ENCODE measurements at regions not wholly inside any gene's neighbourhood (a gene's known extent, or its start where the extent isn't known, plus 50 kb on each side); places are given as distances from the start of the nearest gene placed in this dataset.
"Not testable (repeated sequence)": the region's sequence is repeated elsewhere in the genome, so short reads cannot be mapped to it uniquely, and the experiment has no call there.

- no peak for DNase-seq
These were observed 285.1 kb upstream of the STAC start for GRCh38 chr3:36095238-36095637.

DNA sequence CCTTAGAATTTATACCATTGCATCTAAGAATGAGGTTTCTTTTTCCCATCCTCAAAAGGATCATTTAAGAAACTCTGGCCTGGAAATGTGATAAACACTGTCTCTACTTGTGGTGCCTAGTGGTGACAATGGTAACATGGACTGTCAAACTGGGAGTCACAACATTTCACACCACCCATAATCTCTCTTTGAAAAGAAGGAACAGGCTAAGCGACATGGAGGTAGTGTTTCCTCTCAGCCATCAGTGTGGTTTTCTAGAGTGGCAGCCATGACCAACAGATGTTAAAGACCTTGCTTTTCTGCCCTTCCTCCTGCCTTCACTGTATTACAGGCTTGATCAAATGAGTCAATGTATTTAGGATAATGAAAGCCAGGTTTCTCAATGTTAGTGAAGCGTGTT, 283.1 kb upstream of the STAC start:
- no peak for DNase-seq

DNA sequence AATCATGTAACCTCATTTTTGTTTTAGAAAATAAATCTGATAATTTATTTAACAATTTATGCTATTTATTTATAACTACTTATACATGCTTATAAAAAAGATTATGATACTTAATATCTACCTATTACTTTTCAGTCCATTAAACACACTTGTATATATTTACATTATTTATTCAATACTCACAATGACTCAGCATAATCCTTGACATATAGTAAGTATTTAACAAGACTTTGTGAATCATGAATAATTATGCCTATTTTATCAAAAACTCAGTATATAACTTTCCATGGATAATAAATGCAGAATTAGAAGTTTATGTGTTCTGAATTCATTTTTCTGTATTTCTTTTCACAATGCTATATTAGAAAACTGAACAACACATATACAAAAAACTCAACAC, 266.0 kb upstream of the STAC start:
- DNase-seq, result no peak

DNA sequence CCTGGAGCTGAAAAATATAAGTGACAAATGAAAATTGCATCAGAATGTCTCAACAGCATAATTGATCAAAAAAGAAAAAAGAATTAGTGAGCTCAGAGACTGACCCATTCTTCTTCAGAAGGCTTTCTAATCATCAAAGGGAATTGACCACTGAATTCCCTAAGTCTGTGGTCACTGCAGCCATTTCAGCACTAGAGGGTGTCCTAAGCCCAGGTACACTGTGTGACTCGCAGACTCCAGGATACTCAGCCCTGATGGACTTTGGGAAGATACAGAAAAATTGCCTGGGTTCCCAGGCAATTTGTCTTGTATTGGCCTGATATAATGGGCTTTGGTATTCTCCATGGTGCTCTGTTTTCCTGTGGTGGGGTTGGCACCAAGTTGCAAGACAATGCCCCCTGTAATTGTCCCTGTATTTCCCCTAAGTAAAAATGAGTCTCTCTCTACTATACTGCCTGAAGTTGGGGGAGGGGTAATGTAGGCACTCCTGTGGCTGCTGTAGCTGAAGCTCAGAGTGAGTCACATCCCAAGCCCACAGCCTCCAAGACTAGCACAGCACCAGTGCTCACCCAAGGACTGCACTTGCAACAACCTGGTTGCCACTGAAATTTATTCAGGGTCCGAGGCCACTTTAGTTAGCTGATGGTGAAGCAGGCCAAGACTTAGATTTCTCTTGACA, 256.0 kb upstream of the STAC start:
- DNase-seq, result no peak

DNA sequence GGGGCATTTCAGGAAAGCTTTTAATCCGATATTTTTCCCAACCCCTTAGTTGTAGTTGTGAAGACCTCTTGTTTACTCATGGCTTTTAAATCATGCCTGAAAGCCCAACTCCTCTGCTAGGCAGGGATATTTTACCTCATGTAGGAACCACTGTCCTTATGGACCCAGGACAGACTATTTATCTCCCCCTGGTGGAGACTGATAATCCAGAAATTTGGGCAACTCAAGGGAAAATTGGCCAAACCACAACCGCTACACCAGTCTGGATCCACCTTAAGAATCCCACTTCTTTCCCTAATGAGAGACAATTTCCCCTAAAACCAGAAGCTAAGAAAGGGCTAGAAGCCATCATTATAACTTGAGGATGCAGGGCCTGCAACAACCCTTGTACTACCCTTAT, 248.1 kb upstream of the STAC start:
- no peak for DNase-seq

DNA sequence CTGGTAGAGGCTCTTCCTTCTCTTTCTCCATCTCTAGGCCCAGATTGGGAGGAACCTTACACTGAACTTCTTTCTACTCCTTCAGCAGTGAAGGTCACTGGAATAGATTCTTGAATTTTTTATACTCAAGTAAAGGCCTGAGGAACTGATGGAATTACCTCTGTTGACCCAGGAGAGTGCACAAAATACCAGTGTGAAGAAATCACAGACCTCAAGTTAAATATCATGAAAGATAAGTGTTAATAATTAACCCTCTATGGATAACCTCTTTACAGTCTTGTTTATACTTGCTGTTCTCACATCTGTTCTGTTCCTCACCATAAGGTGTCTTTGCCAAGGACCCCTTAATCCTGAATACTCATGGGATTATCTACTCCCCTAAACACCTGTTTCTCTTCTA, 244.4 kb upstream of the STAC start:
- no peak for DNase-seq

DNA sequence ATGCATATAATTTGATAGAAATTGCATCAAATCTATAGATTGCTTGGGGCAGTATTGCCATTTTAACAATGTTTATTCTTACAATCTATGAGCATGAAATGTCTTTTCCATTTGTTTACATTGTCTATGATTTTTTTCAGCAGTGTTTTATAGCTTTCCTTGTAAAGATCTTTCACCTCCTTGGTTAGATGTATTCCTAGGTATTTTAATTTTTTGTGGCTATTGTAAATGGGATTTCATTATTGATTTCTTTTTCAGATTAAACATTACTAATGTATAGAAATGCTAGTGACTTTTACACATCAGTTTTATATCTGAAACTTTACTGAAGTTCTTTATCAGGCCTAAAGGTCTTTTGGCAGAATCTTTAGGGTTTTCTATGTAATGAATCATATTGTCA, 237.6 kb upstream of the STAC start:
- no peak for DNase-seq

DNA sequence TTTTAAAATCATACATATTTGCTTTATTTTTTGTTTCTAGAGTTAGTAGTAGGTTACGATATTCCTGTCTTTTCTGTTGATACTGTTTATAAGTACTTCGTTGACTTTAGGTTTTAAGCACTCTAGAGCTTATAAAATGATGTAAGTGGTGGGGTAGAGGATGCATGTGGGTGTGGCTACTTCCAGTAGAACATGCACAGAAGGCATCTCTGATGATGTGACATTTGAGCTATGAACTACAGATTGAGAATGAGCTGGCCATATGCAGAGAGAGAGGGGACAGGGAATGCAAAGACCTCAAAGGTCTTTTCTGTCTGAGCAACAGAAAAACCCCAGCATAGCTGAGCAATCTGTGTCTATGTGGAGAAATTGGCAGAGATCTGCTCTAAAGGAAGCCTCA, 233.9 kb upstream of the STAC start:
- no peak for DNase-seq

- no peak for DNase-seq
These were observed 232.3 kb upstream of the STAC start for GRCh38 chr3:36147934-36148558.

GRCh38 chr3:36149447-36149865, 230.8 kb upstream of the STAC start:
- no peak for DNase-seq

DNA sequence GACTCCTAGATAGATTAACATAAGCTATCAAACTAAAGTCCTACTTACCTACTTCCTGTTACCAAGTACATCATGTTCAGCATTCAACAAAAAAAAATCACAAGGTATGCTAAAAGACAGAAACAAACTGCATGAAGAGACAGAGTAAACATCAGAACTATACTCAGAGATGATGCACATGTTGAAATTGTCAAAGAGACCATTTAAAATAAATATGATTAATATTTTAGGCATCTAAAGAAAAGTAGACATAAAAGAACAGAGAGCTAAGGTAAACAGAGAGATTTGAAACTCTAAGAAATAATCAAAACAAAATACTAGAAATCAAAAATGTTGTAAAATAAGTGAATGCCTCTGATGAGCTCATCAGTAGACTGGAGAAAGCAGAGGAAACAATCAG, 224.8 kb upstream of the STAC start:
- DNase-seq, result no peak

DNA sequence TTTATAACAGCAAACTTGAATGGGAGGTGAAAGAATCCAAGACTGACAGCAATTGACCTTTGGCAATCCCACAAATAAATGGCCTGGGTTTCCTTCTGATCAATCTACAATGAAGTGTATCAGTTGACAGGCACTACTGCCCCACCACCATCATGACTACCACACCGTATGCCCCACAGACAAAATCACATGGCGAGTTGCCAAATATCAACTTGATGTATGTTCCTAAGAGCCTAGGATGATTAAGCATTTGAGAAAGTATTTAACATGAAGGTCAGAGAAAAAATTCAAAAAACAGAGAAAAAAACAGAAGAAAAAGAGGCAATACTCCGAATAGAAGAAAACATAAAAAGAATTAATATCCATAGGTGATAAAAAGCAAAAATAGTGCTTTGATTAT, 215.9 kb upstream of the STAC start:
- no peak for DNase-seq

DNA sequence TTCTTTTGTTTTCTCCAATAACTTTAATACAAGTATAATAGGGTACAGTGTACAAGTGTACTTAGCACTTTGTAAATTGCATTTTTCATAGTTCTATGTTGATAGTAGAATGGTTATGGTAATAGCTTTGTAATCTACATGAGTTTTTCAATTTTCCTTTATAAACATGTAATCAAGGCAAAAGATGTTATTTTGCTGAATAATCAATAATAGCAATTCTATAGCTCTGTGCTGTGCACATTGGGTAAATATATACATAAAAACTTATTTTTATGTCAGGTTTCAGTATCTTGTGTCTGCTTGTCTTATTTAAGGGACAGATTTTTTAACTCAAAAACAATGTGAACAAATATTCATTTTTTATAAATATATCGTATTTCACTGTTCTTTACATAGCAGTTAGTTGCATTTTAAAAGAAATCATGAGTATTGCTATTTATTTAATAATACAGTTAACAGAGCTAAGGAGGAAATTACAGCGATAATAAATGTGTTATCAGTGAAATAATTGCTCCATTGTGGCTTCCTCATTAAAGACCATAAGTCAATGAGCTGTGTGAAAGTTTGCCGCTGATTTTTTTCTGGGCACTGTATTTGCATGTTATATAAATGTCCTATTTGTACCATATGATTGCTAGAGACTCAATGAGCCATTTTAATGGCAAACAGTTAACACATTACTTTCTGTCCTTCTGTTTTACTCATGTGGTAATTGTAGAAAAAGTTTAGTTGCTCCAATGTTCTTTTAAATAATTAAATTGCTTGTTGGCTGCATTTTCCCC, 214.6 kb upstream of the STAC start:
- DNase-seq, result no peak

GRCh38 chr3:36166477-36166876, 213.8 kb upstream of the STAC start:
- DNase-seq, result no peak

DNA sequence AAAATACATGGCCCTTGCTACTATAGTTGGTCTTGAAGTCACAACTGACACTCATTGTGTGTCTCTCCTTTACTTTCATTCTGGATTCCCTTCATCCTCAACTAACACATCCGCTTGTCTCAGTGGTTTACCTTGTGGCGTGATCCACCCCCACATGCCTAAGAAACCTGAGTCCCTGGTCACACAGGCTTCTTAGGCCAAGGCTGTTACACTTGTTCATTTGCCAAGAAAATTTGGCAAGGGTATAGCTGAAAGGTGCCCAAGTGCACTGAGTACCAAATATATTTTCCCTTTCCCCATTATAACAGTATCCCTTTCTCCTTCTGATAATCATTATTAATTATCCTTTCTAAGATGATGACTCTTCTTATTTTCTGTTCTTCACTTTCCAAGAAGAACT, 207.6 kb upstream of the STAC start:
- no peak for DNase-seq

DNA sequence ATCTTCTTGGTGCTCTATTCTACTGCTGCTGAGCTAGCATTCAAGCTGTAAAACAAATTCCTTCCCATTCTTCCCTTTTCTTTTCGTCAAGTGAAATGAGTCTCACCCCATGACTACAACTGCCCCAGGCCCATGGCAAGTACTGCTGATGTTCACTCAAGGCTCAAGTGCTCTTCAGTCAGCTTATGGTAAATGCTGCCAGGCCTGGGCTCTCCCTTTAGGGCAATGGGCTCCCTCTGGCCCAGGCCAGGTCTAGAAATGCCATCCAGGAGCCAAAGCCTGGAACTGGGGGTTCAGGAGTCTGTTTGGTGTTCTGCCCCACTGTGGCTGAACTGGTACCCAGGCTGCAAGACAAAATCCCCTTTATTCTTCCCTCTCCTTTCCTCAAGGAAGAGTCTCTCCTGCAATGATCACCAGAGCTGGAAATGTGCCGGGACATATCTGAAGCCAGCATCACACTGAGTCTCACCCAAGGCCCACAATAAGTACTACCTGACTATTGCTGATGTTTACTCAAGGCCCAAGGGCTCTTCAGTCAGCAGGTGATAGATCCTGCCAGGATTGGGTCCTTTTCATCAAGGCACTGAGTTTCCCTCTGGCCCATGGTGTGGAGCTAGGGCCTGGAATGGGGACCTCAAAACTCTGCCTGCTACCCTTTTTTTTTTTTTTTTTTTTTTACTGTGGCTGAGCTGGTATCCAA, 205.0 kb upstream of the STAC start:
- no peak for DNase-seq

DNA sequence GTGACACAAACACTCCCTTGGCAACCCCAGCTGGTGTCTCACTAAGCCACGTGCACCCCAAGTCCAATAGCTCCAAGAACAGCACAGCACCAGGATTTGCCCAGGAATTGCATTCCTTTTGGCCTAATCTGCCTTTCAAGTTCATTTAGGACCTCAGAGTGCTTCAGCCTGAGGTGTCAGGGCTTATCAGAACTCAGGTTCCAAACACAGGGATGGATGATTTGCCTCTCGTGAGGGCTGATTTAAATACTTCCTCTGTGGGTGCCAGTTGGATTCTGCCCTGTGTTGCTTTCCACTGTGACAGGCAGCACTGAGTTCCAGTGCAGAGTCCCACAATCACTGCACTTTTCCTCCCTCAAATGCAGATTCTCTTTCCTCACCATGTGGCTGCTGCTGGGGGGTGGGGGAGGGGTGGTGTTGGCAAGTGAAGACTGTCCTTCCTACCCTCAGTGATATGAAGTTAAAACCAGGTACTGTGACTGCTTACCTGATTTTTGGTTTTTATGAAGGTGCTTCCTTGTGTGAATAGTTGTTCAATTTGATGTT, 204.3 kb upstream of the STAC start:
- no peak for DNase-seq

DNA sequence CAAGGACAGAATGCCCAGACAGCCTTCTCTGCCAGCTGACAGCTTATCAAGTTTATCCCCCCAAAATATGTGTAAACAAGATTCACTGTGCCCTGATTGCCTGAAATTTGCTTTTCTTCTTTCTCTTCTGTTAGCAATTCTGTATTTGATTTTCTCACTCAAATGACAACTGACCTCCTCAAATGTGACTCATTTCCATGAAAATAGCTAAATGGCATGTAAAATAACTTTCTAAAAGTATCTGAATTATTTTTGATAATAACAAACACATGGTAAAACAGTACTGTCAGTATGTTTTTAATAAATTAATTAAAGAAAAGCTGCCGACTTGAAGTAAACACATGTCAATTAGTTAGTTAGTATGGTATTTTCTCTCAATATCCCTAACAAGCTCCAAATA, 202.3 kb upstream of the STAC start:
- no peak for DNase-seq

- no peak for DNase-seq
These were observed 198.3 kb upstream of the STAC start for GRCh38 chr3:36182024-36182423.

DNA sequence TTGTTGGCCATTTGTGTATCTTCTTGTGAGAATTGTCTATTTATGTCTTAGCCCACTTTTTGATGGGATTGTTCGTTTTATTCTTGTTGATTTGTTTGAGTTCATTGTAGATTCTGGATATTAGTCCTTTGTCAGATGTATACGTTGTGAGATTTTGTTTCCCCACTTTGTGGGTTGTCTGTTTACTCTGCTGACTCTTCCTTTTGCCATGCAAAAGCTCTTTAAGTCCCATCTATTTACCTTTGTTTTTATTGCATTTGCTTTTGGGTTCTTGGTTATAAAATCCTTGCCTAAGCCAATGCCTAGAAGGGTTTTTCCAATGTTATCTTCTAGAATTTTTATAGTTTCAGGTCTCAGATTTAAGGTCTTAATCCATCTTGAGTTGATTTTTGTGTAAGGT, 193.1 kb upstream of the STAC start:
- DNase-seq, result not testable (repeated sequence)

- no peak for DNase-seq
These were observed 187.4 kb upstream of the STAC start for GRCh38 chr3:36192901-36193300.

- no peak for DNase-seq
These were observed 186.9 kb upstream of the STAC start for GRCh38 chr3:36193448-36193847.

GRCh38 chr3:36196058-36196457, 184.2 kb upstream of the STAC start:
- DNase-seq, result no peak

Measured in activated CD4-positive, alpha-beta T cell treated with anti-CD3 and anti-CD28 coated beads, Interleukin-2, amount 50 U/mL, for 4 hours (primary cell).